ENCODE measurements at regions not wholly inside any gene's neighbourhood (a gene's known extent, or its start where the extent isn't known, plus 50 kb on each side); places are given as distances from the start of the nearest gene placed in this dataset.

DNA sequence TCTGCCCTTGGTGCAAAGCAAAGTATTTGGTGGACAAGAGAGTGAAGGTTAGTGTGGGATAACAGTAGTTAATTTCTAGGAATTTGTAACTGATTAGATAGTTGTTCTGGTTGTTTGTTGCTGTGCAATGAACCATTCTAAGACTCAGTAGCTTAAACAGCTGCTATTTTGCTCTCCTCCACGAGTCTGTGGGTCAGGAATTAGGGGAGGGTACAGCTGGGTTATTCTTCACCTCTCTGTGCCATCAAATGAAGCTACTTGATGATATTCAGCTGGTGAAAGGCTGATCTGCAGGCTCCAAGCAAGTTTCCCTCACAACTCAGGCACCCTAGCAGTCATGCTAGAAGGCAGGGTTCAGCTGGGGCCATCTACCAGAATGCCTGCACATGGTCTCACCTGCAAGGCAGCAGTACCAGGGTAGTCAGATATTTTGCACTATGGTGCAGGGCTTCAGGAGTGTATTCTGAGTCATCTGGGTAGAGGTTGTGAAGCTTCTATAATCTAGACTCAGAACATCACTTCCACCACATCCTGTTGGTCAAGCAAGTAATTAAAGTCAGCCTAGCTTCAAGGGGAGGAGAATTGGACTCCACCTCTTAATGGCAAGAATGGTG, 159.5 kb upstream of the SLC28A3 start:
- no peak overlapping the region for H3K4me3 ChIP-seq (replicated peaks in 1 of 3; ENCODE audit: insufficient read depth in 1 of 3, low read depth in 2 of 3, low read length in 3 of 3)
- CTCF ChIA-PET (ENCODE audit: low intra/inter-chr PET ratio, low total read pairs), result no interaction called here
- H2AFZ ChIP-seq (ENCODE audit: low read length), result no peak overlapping the region
- POLR2A ChIA-PET, result no interaction called here
- FAIRE-seq, result no peak
- no peaks in the 10 kb centered on the region for H3K4me1 ChIP-seq (ENCODE audit: insufficient read depth, low read length)
- ATAC-seq, result no peak
- in situ Hi-C loops (cut with HindIII; ENCODE audit: extremely low pct_ligation_motif_present, low pct_unique_long_range_greater_than_20kb) (no loop called here), intact Hi-C loops (cut with micrococcal nuclease; ENCODE audit: unreplicated experiment) (no loop called here)
- H3K27ac ChIP-seq (ENCODE audit: extremely low read length, insufficient read depth, low read length), result no peak overlapping the region
- H3K9me3 ChIP-seq (ENCODE audit: low read length), result no peaks in the 10 kb centered on the region
- no peaks in the 10 kb centered on the region for H4K20me1 ChIP-seq (ENCODE audit: insufficient read depth, low read length)
- no peak for TF ChIP-seq ASH2L (IDR thresholded peaks at IDR 0.05; ENCODE audit: insufficient read length, low read depth, low read length)
- TF ChIP-seq ZFP41 (CRISPR knock-in tag; IDR thresholded peaks at IDR 0.05; ENCODE audit: borderline replicate concordance), result no peak
- no peak for TF ChIP-seq SIX1 (CRISPR knock-in tag; IDR thresholded peaks at IDR 0.05; ENCODE audit: borderline replicate concordance)
- TF ChIP-seq ZBTB21 (CRISPR knock-in tag; IDR thresholded peaks at IDR 0.05), result no peak
- TF ChIP-seq HNRNPL (IDR thresholded peaks at IDR 0.05; ENCODE audit: low read depth, low read length), result no peak
- no peak for TF ChIP-seq MIER2 (CRISPR knock-in tag; IDR thresholded peaks at IDR 0.05)
- no peak for TF ChIP-seq MTERF4 (CRISPR knock-in tag; IDR thresholded peaks at IDR 0.05)
- TF ChIP-seq, protein P1, sequence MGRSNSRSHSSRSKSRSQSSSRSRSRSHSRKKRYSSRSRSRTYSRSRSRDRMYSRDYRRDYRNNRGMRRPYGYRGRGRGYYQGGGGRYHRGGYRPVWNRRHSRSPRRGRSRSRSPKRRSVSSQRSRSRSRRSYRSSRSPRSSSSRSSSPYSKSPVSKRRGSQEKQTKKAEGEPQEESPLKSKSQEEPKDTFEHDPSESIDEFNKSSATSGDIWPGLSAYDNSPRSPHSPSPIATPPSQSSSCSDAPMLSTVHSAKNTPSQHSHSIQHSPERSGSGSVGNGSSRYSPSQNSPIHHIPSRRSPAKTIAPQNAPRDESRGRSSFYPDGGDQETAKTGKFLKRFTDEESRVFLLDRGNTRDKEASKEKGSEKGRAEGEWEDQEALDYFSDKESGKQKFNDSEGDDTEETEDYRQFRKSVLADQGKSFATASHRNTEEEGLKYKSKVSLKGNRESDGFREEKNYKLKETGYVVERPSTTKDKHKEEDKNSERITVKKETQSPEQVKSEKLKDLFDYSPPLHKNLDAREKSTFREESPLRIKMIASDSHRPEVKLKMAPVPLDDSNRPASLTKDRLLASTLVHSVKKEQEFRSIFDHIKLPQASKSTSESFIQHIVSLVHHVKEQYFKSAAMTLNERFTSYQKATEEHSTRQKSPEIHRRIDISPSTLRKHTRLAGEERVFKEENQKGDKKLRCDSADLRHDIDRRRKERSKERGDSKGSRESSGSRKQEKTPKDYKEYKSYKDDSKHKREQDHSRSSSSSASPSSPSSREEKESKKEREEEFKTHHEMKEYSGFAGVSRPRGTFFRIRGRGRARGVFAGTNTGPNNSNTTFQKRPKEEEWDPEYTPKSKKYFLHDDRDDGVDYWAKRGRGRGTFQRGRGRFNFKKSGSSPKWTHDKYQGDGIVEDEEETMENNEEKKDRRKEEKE (IDR thresholded peaks at IDR 0.05), result no peak
- no peak for TF ChIP-seq CENPBD1 (CRISPR knock-in tag; IDR thresholded peaks at IDR 0.05; ENCODE audit: borderline replicate concordance, low read depth)
- TF ChIP-seq, protein P2, sequence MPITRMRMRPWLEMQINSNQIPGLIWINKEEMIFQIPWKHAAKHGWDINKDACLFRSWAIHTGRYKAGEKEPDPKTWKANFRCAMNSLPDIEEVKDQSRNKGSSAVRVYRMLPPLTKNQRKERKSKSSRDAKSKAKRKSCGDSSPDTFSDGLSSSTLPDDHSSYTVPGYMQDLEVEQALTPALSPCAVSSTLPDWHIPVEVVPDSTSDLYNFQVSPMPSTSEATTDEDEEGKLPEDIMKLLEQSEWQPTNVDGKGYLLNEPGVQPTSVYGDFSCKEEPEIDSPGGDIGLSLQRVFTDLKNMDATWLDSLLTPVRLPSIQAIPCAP (CRISPR knock-in tag; IDR thresholded peaks at IDR 0.05; ENCODE audit: low read depth), result no peak
- TF ChIP-seq, protein P3, sequence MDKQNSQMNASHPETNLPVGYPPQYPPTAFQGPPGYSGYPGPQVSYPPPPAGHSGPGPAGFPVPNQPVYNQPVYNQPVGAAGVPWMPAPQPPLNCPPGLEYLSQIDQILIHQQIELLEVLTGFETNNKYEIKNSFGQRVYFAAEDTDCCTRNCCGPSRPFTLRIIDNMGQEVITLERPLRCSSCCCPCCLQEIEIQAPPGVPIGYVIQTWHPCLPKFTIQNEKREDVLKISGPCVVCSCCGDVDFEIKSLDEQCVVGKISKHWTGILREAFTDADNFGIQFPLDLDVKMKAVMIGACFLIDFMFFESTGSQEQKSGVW (CRISPR knock-in tag; IDR thresholded peaks at IDR 0.05; ENCODE audit: borderline replicate concordance), result no peak
- TF ChIP-seq NKX3-1 (CRISPR knock-in tag; IDR thresholded peaks at IDR 0.05), result no peak
- TF ChIP-seq POGK (CRISPR knock-in tag; conservative IDR thresholded peaks at IDR 0.05), result no peak
- TF ChIP-seq AGO2 (optimal IDR thresholded peaks at IDR 0.05; ENCODE audit: low read depth, low read length), result no peak
- no TSS peak for BruUV-seq (replicated peaks)
- H3K79me2 ChIP-seq (ENCODE audit: insufficient read depth, low read length), result no peaks in the 10 kb centered on the region
- H3K9ac ChIP-seq (ENCODE audit: insufficient read depth, low read depth, low read length), result no peak overlapping the region
- H3K4me2 ChIP-seq (ENCODE audit: low read depth, low read length), result no peak overlapping the region
- WGBS (ENCODE audit: low lambda C conversion rate), result 0% methylated on average over 1 of the region's 1 CpG
- no peaks in the 10 kb centered on the region for H3K36me3 ChIP-seq (replicated peaks in 1 of 2; ENCODE audit: control insufficient read depth in 1 of 2, insufficient read depth in 2 of 2, low read length in 2 of 2)
- no peaks in the 10 kb centered on the region for H3K27me3 ChIP-seq (ENCODE audit: control insufficient read depth in 1 of 2, insufficient read depth in 2 of 2, low read length in 2 of 2)
- no peak for DNase-seq (ENCODE audit: low spot score)

Data from HepG2 (cell line).